TTC549 (cell line): ENCODE measurements at regions not wholly inside any gene's neighbourhood (a gene's known extent, or its start where the extent isn't known, plus 50 kb on each side); places are given as distances from the start of the nearest gene placed in this dataset.

ENCODE experiments used
- FAIRE-seq: peaks from 2 replicates; lab custom pipeline; 2012; peaks lifted over from hg19 to GRCh38; lab: Jason Lieb, UNC

- FAIRE-seq, result no peak
These were observed 54.7 kb downstream of the MYEOV start for GRCh38 chr11:69348414-69349235.

GRCh38 chr11:69350040-69350439, 56.1 kb downstream of the MYEOV start:
- FAIRE-seq, result no peak

- FAIRE-seq, result peak; percentile 78
These were observed 56.6 kb downstream of the MYEOV start for GRCh38 chr11:69350596-69350995.

GRCh38 chr11:69351460-69351859, 57.5 kb downstream of the MYEOV start:
- no peak for FAIRE-seq

- FAIRE-seq, result no peak
These were observed 58.2 kb downstream of the MYEOV start for GRCh38 chr11:69352166-69352565.

- no peak for FAIRE-seq
These were observed 58.9 kb downstream of the MYEOV start for GRCh38 chr11:69352715-69353319.

- no peak for FAIRE-seq
These were observed 60.0 kb downstream of the MYEOV start for GRCh38 chr11:69353696-69354544.

GRCh38 chr11:69354545-69354897, 60.6 kb downstream of the MYEOV start:
- no peak for FAIRE-seq

- FAIRE-seq, result no peak
These were observed 61.5 kb downstream of the MYEOV start for GRCh38 chr11:69355346-69355940.

GRCh38 chr11:69355959-69356702, 62.2 kb downstream of the MYEOV start:
- FAIRE-seq, result no peak

GRCh38 chr11:69356703-69357457, 62.9 kb downstream of the MYEOV start:
- FAIRE-seq, result no peak

- FAIRE-seq, result no peak
These were observed 63.8 kb downstream of the MYEOV start for GRCh38 chr11:69357458-69358397.

- FAIRE-seq, result no peak
These were observed 64.6 kb downstream of the MYEOV start for GRCh38 chr11:69358398-69359020.

GRCh38 chr11:69359735-69360480, 66.0 kb downstream of the MYEOV start:
- FAIRE-seq, result no peak

GRCh38 chr11:69360606-69361005, 66.7 kb downstream of the MYEOV start:
- no peak for FAIRE-seq

- FAIRE-seq, result no peak
These were observed 67.1 kb downstream of the MYEOV start for GRCh38 chr11:69361048-69361447.

- no peak for FAIRE-seq
These were observed 67.5 kb downstream of the MYEOV start for GRCh38 chr11:69361466-69361865.

- FAIRE-seq, result no peak
These were observed 68.4 kb downstream of the MYEOV start for GRCh38 chr11:69362315-69362714.

GRCh38 chr11:69364921-69365320, 71.0 kb downstream of the MYEOV start:
- FAIRE-seq, result no peak
